ENCODE measurements at regions not wholly inside any gene's neighbourhood (a gene's known extent, or its start where the extent isn't known, plus 50 kb on each side); places are given as distances from the start of the nearest gene placed in this dataset.

- TF ChIP-seq MITF (IDR thresholded peaks at IDR 0.05), result no peak
- TF ChIP-seq ZNF512 (tag; IDR thresholded peaks at IDR 0.05), result no peak
- TF ChIP-seq ZFP30 (CRISPR knock-in tag; IDR thresholded peaks at IDR 0.05; ENCODE audit: borderline replicate concordance), result no peak
- no peak for TF ChIP-seq HDAC6 (IDR thresholded peaks at IDR 0.05; ENCODE audit: low read depth, low read length)
- no peak for TF ChIP-seq GTF2F1 (IDR thresholded peaks at IDR 0.05; ENCODE audit: low read depth, low read length)
- TF ChIP-seq ATF6 (CRISPR knock-in tag; IDR thresholded peaks at IDR 0.05), result no peak
- TF ChIP-seq ZNF76 (CRISPR knock-in tag; IDR thresholded peaks at IDR 0.05; ENCODE audit: borderline replicate concordance), result no peak
- no peak for TF ChIP-seq RNF2 (IDR thresholded peaks at IDR 0.05)
- TF ChIP-seq ZNF174 (CRISPR knock-in tag; IDR thresholded peaks at IDR 0.05), result no peak
- TF ChIP-seq SREBF2 (CRISPR knock-in tag; IDR thresholded peaks at IDR 0.05), result no peak
- TF ChIP-seq FOS (IDR thresholded peaks at IDR 0.05; ENCODE audit: extremely low read depth, insufficient read length), result no peak
- TF ChIP-seq ZNF431 (CRISPR knock-in tag; IDR thresholded peaks at IDR 0.05), result no peak
- TF ChIP-seq DIDO1 (tag; IDR thresholded peaks at IDR 0.05; ENCODE audit: low read depth), result no peak
- TF ChIP-seq CBX5 (IDR thresholded peaks at IDR 0.05; ENCODE audit: borderline replicate concordance, low read depth), result no peak
- no peak for TF ChIP-seq ZNF408 (CRISPR knock-in tag; IDR thresholded peaks at IDR 0.05; ENCODE audit: low read depth)
- no peak for TF ChIP-seq GABPB2 (CRISPR knock-in tag; conservative IDR thresholded peaks at IDR 0.05)
- TF ChIP-seq HOMEZ (CRISPR knock-in tag; IDR thresholded peaks at IDR 0.05), result no peak
- no peak for TF ChIP-seq NFE2 (IDR thresholded peaks at IDR 0.05; ENCODE audit: low read depth)
- no peak for TF ChIP-seq ZNF23 (CRISPR knock-in tag; IDR thresholded peaks at IDR 0.05)
- TF ChIP-seq SRSF9 (IDR thresholded peaks at IDR 0.05; ENCODE audit: borderline replicate concordance, low read depth, low read length), result no peak
- no peak for TF ChIP-seq TSC22D4 (tag; IDR thresholded peaks at IDR 0.05)
- TF ChIP-seq BRCA1 (IDR thresholded peaks at IDR 0.05), result no peak
- no peak for TF ChIP-seq BRCA1 (CRISPR knock-in tag; IDR thresholded peaks at IDR 0.05)
- TF ChIP-seq RHOXF2B (CRISPR knock-in tag; conservative IDR thresholded peaks at IDR 0.05), result no peak
- TF ChIP-seq STAG1 (CRISPR knock-in tag; IDR thresholded peaks at IDR 0.05; ENCODE audit: borderline replicate concordance), result no peak
- TF ChIP-seq CEBPB (tag; IDR thresholded peaks at IDR 0.05), result no peak
- TF ChIP-seq PTRF (tag; IDR thresholded peaks at IDR 0.05), result no peak
Measured at GRCh38 chr4:128385683-128386304, 98.2 kb upstream of the PGRMC2 start (continued).
